GM21526 (cell line): ENCODE measurements at regions not wholly inside any gene's neighbourhood (a gene's known extent, or its start where the extent isn't known, plus 50 kb on each side); places are given as distances from the start of the nearest gene placed in this dataset.

Experiments used
- ATAC-seq: cut with Tn5 transposase; IDR thresholded peaks from one replicate; pipeline ENCODE4 v1.9.1; 2021; ENCODE audit warnings: moderate library complexity; ENCODE audit not compliant: unreplicated experiment, low FRiP score

DNA sequence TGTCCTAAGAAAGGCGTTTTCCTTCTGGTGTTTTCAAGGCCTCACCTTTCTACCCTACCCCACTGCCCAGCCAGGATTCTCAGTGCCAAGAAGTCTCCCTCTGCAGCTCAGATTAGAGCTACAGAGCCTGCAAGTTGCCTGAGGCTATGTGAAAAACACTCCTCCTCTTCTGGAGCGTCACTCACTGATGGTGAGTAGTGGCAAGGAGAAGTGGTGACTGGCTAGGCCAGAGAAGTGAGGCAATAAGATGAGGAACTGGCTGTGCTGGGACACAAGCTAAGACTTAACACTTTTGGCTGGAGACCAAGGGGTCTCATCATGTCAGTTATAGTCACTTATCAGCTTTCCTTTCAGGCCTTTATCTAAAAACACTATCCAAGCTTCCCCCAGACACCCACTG lies 86.7 kb upstream of the PRKAR2B start:
- no peak for ATAC-seq

- peak; percentile 50 for ATAC-seq
Measured at GRCh38 chr7:106959753-106960152, 84.8 kb upstream of the PRKAR2B start.

GRCh38 chr7:106962751-106963150 lies 81.8 kb upstream of the PRKAR2B start:
- ATAC-seq, result no peak

GRCh38 chr7:106964466-106964865 lies 80.0 kb upstream of the PRKAR2B start:
- no peak for ATAC-seq

DNA sequence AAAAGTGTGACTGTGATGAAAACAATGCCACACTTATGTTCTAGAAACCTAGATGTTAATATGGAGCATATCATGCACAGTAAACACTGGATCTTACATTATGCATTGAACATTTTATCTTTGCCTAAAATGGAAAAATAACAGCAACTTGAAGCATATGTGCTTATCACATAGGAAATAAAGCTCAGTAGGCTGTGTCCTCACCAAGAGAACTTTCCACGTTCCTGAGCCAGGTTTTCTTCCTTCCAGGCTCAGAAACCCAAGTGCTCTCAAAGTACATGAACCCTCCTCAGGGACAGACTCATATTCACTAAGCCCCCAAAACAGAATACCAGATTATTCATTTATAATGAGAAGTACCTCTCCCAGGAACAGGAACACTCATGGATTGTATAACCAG lies 79.4 kb upstream of the PRKAR2B start:
- ATAC-seq, result no peak

GRCh38 chr7:106966121-106966520 lies 78.4 kb upstream of the PRKAR2B start:
- no peak for ATAC-seq

DNA sequence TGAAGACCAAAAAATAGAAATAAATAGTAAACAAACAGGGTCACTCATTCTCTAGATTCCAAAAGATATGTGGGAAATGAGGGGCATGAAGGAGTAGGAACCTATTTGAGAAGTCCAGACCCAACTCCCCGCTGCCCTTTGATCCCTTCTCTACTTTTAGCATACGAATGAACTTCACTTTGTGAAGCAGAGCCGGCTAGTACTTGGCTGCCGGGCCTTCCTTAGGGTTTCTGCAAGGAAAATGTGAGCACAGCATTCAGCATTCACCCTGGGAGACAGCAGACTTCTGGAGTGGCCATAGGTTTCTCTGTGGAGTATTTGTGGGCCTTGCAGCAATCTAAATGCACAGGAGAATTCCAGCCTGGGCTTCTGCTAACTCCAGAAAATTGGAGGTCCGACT lies 76.3 kb upstream of the PRKAR2B start:
- no peak for ATAC-seq

- ATAC-seq, result no peak
Measured at GRCh38 chr7:106978425-106979420, 65.8 kb upstream of the PRKAR2B start.

- no peak for ATAC-seq
Measured at GRCh38 chr7:106979551-106980357, 64.8 kb upstream of the PRKAR2B start.

- ATAC-seq, result no peak
Measured at GRCh38 chr7:106980358-106980685, 64.2 kb upstream of the PRKAR2B start.

DNA sequence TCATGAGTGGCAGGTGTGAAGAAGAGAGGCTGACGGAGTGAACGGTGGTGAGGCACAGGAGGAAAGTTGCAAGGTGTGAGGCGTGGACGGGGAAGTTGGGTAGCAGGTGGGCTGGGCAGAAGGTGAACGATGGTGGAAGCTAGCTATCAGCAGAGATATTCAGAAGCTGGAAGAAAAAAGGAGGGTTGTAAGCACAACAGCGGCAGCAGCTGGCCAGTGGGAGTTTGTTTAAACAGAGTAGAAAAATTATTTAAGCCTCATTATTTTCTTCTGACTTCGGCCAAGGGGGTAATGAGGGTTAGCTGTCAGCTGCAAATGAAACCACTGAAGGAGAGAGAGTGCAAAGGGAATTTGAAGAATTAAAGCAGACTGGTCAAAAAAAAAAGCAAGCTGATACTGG lies 62.1 kb upstream of the PRKAR2B start:
- no peak for ATAC-seq

GRCh38 chr7:106984034-106984433 lies 60.5 kb upstream of the PRKAR2B start:
- ATAC-seq, result no peak

DNA sequence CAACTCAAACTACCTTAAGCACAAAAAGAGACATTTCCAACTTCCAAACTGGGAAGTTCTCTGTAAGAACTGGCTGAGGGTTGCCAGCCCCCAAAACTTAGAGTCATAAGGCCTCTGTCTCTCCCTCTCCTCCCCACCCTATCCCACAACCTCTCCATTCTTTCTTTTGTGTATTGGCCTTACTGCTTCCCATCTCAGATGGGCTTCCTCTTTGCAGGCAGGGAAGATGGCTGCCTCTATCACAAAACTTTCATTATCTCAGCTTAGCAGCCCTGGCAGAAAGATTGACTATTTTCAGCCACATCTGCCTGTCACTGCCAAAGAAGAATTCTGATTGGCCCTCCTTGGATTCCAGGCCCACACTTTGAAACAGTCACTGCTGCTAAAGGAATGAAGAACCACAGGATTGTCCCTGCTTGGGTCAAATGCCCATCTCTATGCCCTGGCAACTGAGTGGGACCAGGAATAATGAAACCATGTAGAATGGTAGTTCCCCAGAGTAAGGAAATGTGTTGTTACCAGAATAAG lies 58.0 kb upstream of the PRKAR2B start:
- ATAC-seq, result no peak

DNA sequence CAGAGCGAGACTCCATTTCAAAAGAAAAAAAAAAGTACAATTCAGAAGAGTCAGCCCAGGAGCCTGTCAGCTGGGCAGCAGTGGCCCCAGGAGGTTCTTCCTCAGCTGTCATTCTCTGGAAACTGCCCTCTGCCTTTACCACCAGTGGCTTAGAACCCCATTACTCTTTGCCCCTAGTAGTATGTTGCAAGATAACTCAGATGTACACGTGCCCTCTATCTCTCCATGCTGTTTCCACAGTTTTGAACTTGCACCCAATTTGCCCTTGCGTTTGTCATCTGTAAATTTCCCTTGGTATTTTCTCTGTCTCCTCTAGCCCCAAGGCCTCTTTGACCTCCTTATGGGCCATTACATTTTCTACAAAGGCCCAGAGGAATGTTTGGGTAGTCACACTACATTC lies 56.7 kb upstream of the PRKAR2B start:
- no peak for ATAC-seq

- ATAC-seq, result no peak
Measured at GRCh38 chr7:106992511-106992910, 52.0 kb upstream of the PRKAR2B start.
